NCI-H2171 (cell line): ENCODE measurements at regions not wholly inside any gene's neighbourhood (a gene's known extent, or its start where the extent isn't known, plus 50 kb on each side); places are given as distances from the start of the nearest gene placed in this dataset.
"Not testable (repeated sequence)": the region's sequence is repeated elsewhere in the genome, so short reads cannot be mapped to it uniquely, and the experiment has no call there.

Experiments
- DNase-seq: peaks from one replicate; lab custom pipeline; 2025; lab: John Stamatoyannopoulos, UW

GRCh38 chr13:63517371-63517770 is 2101.7 kb upstream of the PCDH20 start:
- DNase-seq: no peak

- no peak for DNase-seq
Observed at GRCh38 chr13:63516124-63516523, 2100.5 kb upstream of the PCDH20 start.

- no peak for DNase-seq
Observed at GRCh38 chr13:63514886-63515285, 2099.2 kb upstream of the PCDH20 start.

GRCh38 chr13:63512095-63512494 is 2096.4 kb upstream of the PCDH20 start:
- DNase-seq: no peak

GRCh38 chr13:63501702-63502101 is 2086.1 kb upstream of the PCDH20 start:
- DNase-seq: no peak

GRCh38 chr13:63497601-63498000 is 2082.0 kb upstream of the PCDH20 start:
- DNase-seq: no peak

- no peak for DNase-seq
Observed at GRCh38 chr13:63492604-63493003, 2077.0 kb upstream of the PCDH20 start.

GRCh38 chr13:63490149-63490548 is 2074.5 kb upstream of the PCDH20 start:
- DNase-seq: no peak

- no peak for DNase-seq
Observed at GRCh38 chr13:63481334-63481733, 2065.7 kb upstream of the PCDH20 start.

GRCh38 chr13:63472711-63473110 is 2057.1 kb upstream of the PCDH20 start:
- DNase-seq: no peak

- no peak for DNase-seq
Observed at GRCh38 chr13:63463782-63464610, 2048.3 kb upstream of the PCDH20 start.

GRCh38 chr13:63460462-63461090 is 2044.9 kb upstream of the PCDH20 start:
- no peak for DNase-seq

- no peak for DNase-seq
Observed at GRCh38 chr13:63457186-63457585, 2041.5 kb upstream of the PCDH20 start.

GRCh38 chr13:63455938-63456337 is 2040.3 kb upstream of the PCDH20 start:
- DNase-seq: no peak

- DNase-seq: no peak
Observed at GRCh38 chr13:63449550-63449949, 2033.9 kb upstream of the PCDH20 start.

GRCh38 chr13:63448692-63449091 is 2033.0 kb upstream of the PCDH20 start:
- DNase-seq: no peak

- no peak for DNase-seq
Observed at GRCh38 chr13:63446329-63446728, 2030.7 kb upstream of the PCDH20 start.

GRCh38 chr13:63444225-63444624 is 2028.6 kb upstream of the PCDH20 start:
- DNase-seq: not testable (repeated sequence)

- DNase-seq: no peak
Observed at GRCh38 chr13:63438951-63439350, 2023.3 kb upstream of the PCDH20 start.

GRCh38 chr13:63436325-63436668 is 2020.6 kb upstream of the PCDH20 start:
- no peak for DNase-seq

GRCh38 chr13:63435667-63436324 is 2020.1 kb upstream of the PCDH20 start:
- no peak for DNase-seq

- DNase-seq: no peak
Observed at GRCh38 chr13:63433546-63434150, 2018.0 kb upstream of the PCDH20 start.

GRCh38 chr13:63427170-63427569 is 2011.5 kb upstream of the PCDH20 start:
- no peak for DNase-seq
